Panc1 (cell line): ENCODE measurements at regions not wholly inside any gene's neighbourhood (a gene's known extent, or its start where the extent isn't known, plus 50 kb on each side); places are given as distances from the start of the nearest gene placed in this dataset.

Experiments
- CTCF ChIP-seq: fragments of 450-650 bp; IDR thresholded peaks from 2 replicates; pipeline ENCODE4 v1.5.1; 2017; ENCODE audit warnings: mild to moderate bottlenecking
- POLR2AphosphoS5 ChIP-seq: IDR thresholded peaks from 2 replicates; pipeline ENCODE4 v1.6.1; 2012; ENCODE audit warnings: mild to moderate bottlenecking, low read depth, low read length, moderate library complexity
- TCF7L2 ChIP-seq: IDR thresholded peaks from 2 replicates; pipeline ENCODE4 v1.6.1; 2011; ENCODE audit warnings: mild to moderate bottlenecking, low read depth, low read length, inconsistent platforms

- no peak for TF ChIP-seq POLR2AphosphoS5
- no peak for TF ChIP-seq CTCF
- no peak for TF ChIP-seq TCF7L2
These were observed 54.6 kb upstream of the FAM124A start for GRCh38 chr13:51167393-51168191.
